Ovary (tissue), 3 donors: ENCODE measurements at regions not wholly inside any gene's neighbourhood (a gene's known extent, or its start where the extent isn't known, plus 50 kb on each side); places are given as distances from the start of the nearest gene placed in this dataset.

Source experiments
- POLR2A ChIP-seq: fragments of 450-650 bp; IDR thresholded peaks from one replicate; pipeline ENCODE4 v1.6.1; 2017; ENCODE audit warnings: antibody characterized with exemption, mild to moderate bottlenecking, moderate library complexity
- TF ChIP-seq, protein P1 (sequence below), 3 donors: fragments of 450-650 bp in 2 of 3; fragments of 200-600 bp in 1 of 3; IDR thresholded peaks; one replicate each; pipeline versions ENCODE4 v1.5.1 to v1.8.0; 2016 to 2022; ENCODE audit warnings: antibody characterized with exemption in 3 of 3, mild to moderate bottlenecking in 1 of 3
- donor health status: DM: no; HTN: no; CAD: no.

DNA sequence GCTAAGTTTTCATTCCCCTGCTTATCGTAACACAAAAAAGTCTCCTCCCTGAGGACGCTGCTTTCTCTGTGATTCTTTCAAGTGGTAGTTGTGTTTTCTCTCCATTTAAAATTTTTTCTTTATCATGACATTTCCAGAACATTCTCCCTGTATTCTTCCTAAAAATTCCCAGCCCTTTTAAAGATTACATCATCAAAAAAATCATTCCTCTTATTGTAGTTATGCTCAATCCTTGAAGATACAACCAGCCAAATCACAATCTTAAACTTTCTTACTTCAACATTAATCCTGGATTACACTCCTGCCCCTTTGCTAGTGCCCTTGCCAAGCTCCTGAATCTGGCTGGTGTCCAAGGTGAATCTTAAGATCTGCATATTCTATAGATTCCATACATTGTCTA is 163.7 kb upstream of the CBLB start:
- TF ChIP-seq, protein P1, sequence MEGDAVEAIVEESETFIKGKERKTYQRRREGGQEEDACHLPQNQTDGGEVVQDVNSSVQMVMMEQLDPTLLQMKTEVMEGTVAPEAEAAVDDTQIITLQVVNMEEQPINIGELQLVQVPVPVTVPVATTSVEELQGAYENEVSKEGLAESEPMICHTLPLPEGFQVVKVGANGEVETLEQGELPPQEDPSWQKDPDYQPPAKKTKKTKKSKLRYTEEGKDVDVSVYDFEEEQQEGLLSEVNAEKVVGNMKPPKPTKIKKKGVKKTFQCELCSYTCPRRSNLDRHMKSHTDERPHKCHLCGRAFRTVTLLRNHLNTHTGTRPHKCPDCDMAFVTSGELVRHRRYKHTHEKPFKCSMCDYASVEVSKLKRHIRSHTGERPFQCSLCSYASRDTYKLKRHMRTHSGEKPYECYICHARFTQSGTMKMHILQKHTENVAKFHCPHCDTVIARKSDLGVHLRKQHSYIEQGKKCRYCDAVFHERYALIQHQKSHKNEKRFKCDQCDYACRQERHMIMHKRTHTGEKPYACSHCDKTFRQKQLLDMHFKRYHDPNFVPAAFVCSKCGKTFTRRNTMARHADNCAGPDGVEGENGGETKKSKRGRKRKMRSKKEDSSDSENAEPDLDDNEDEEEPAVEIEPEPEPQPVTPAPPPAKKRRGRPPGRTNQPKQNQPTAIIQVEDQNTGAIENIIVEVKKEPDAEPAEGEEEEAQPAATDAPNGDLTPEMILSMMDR (IDR thresholded peaks at IDR 0.05), result no peak
- TF ChIP-seq POLR2A, result no peak
